Liver (tissue), 8 donors: ENCODE measurements at regions not wholly inside any gene's neighbourhood (a gene's known extent, or its start where the extent isn't known, plus 50 kb on each side); places are given as distances from the start of the nearest gene placed in this dataset.

Experiments
- DNase-seq: peaks from one replicate; pipeline ENCODE4 v3.0.0-alpha.2; 2017; ENCODE audit warnings: low spot score
- H3K27ac ChIP-seq, 2 donors: one replicate each; pipeline ENCODE4 v1.7.0; 2013; ENCODE audit warnings: inconsistent platforms in 2 of 2, low read length in 2 of 2, control low read depth in 1 of 2, low read depth in 1 of 2, mild to moderate bottlenecking in 1 of 2
- H3K27me3 ChIP-seq, 4 donors: one replicate each; pipeline versions ENCODE4 v1.6.1 to v1.7.0; 2013; ENCODE audit warnings: low read length in 3 of 4, inconsistent platforms in 1 of 4, mild to moderate bottlenecking in 1 of 4, moderate library complexity in 1 of 4; ENCODE audit not compliant: control insufficient read depth in 4 of 4, insufficient read depth in 4 of 4
- H3K36me3 ChIP-seq, 4 donors: one replicate each; pipeline versions ENCODE4 v1.6.1 to v1.7.0; 2013; ENCODE audit warnings: low read length in 3 of 4, mild to moderate bottlenecking in 3 of 4, low read depth in 1 of 4, moderate library complexity in 1 of 4; ENCODE audit not compliant: control insufficient read depth in 4 of 4, insufficient read depth in 3 of 4
- H3K4me1 ChIP-seq, 4 donors: one replicate each; pipeline versions ENCODE4 v1.6.1 to v1.7.0; 2013; ENCODE audit warnings: low read length in 3 of 4, mild to moderate bottlenecking in 3 of 4, moderate library complexity in 1 of 4; ENCODE audit not compliant: control insufficient read depth in 4 of 4, insufficient read depth in 4 of 4
- H3K4me3 ChIP-seq, 3 donors: one replicate each; pipeline versions ENCODE4 v1.6.1 to v1.7.0; 2013; ENCODE audit warnings: low read length in 3 of 3, control low read depth in 1 of 3, low read depth in 1 of 3, mild to moderate bottlenecking in 1 of 3
- H3K9ac ChIP-seq, 2 donors: one replicate each; pipeline ENCODE4 v1.7.0; 2013; ENCODE audit warnings: low read length in 2 of 2, mild to moderate bottlenecking in 2 of 2, moderate library complexity in 2 of 2, control low read depth in 1 of 2, low read depth in 1 of 2
- H3K9me3 ChIP-seq, 4 donors: one replicate each; pipeline versions ENCODE4 v1.6.1 to v1.7.0; 2013; ENCODE audit warnings: low read length in 3 of 4; ENCODE audit not compliant: control insufficient read depth in 4 of 4
- ATF3 ChIP-seq: IDR thresholded peaks from 2 replicates; pipeline ENCODE4 v1.6.1; 2016; ENCODE audit warnings: antibody characterized with exemption
- CTCF ChIP-seq: fragments of 150-350 bp; IDR thresholded peaks from 2 replicates; pipeline ENCODE4 v1.5.1; 2017; ENCODE audit warnings: improper control_type of control experiment, low read depth, low read length; ENCODE audit not compliant: missing input control
- EGR1 ChIP-seq, 2 donors: IDR thresholded peaks; 2 replicates each; pipeline ENCODE4 v1.6.1; 2016 to 2018; ENCODE audit warnings: antibody characterized with exemption in 2 of 2, low read depth in 2 of 2
- FOXA1 ChIP-seq: IDR thresholded peaks from 2 replicates; pipeline ENCODE4 v1.6.1; 2016; ENCODE audit warnings: antibody characterized with exemption
- FOXA2 ChIP-seq: IDR thresholded peaks from 2 replicates; pipeline ENCODE4 v1.6.1; 2016; ENCODE audit warnings: antibody characterized with exemption
- GABPA ChIP-seq, 2 donors: IDR thresholded peaks in 1 of 2; conservative IDR thresholded peaks in 1 of 2; 2 replicates each; pipeline ENCODE4 v1.6.1; 2016; ENCODE audit warnings: antibody characterized with exemption in 2 of 2, mild to moderate bottlenecking in 1 of 2, moderate library complexity in 1 of 2
- HNF4A ChIP-seq, 2 donors: conservative IDR thresholded peaks; 2 replicates each; pipeline ENCODE4 v1.6.1; 2016; ENCODE audit warnings: antibody characterized with exemption in 2 of 2, mild to moderate bottlenecking in 2 of 2
- HNF4G ChIP-seq: IDR thresholded peaks from 2 replicates; pipeline ENCODE4 v1.6.1; 2016; ENCODE audit warnings: antibody characterized with exemption
- JUND ChIP-seq, 2 donors: IDR thresholded peaks; 2 replicates each; pipeline ENCODE4 v1.6.1; 2016; ENCODE audit warnings: antibody characterized with exemption in 2 of 2
- MAX ChIP-seq: IDR thresholded peaks from 2 replicates; pipeline ENCODE4 v1.6.1; 2016; ENCODE audit warnings: antibody characterized with exemption
- NR2F2 ChIP-seq: IDR thresholded peaks from 2 replicates; pipeline ENCODE4 v1.6.1; 2016; ENCODE audit warnings: antibody characterized with exemption
- RAD21 ChIP-seq, 2 donors: IDR thresholded peaks; 2 replicates each; pipeline ENCODE4 v1.6.1; 2016; ENCODE audit warnings: antibody characterized with exemption in 2 of 2, mild to moderate bottlenecking in 2 of 2
- REST ChIP-seq: IDR thresholded peaks from 2 replicates; pipeline ENCODE4 v1.6.1; 2016; ENCODE audit warnings: antibody characterized with exemption, mild to moderate bottlenecking
- RXRA ChIP-seq, 2 donors: IDR thresholded peaks; 2 replicates each; pipeline ENCODE4 v1.6.1; 2017 to 2018; ENCODE audit warnings: antibody characterized with exemption in 2 of 2, mild to moderate bottlenecking in 1 of 2
- SP1 ChIP-seq: IDR thresholded peaks from 2 replicates; pipeline ENCODE4 v1.6.1; 2018; ENCODE audit warnings: antibody characterized with exemption, mild to moderate bottlenecking
- TAF1 ChIP-seq: conservative IDR thresholded peaks from 2 replicates; pipeline ENCODE4 v1.6.1; 2016; ENCODE audit warnings: antibody characterized with exemption, mild to moderate bottlenecking
- YY1 ChIP-seq: IDR thresholded peaks from 2 replicates; pipeline ENCODE4 v1.6.1; 2016; ENCODE audit warnings: antibody characterized with exemption, mild to moderate bottlenecking
- ZBTB33 ChIP-seq: IDR thresholded peaks from 2 replicates; pipeline ENCODE4 v1.6.1; 2016; ENCODE audit warnings: antibody characterized with exemption
- WGBS: extraction: QIAGEN DNeasy Blood & Tissue Kit; methylation state at CpG from one replicate; pipeline ENCODE4 v1.1.7; 2013; 5-methylcytosine and 5-hydroxymethylcytosine counted together
- donor health status: healthy.
- donor health status: healthy.
- donor health status: healthy.
- donor health status: healthy.
- donor health status: healthy.

- no peak for TF ChIP-seq HNF4A (conservative IDR thresholded peaks at IDR 0.05)
- no peak for TF ChIP-seq REST
- no peak for TF ChIP-seq TAF1
- no peak for TF ChIP-seq RAD21 (IDR thresholded peaks at IDR 0.05)
- H3K36me3 ChIP-seq: no peaks in the 10 kb centered on the region
- H3K27me3 ChIP-seq: no peaks in the 10 kb centered on the region
- no peak overlapping the region for H3K9ac ChIP-seq
- no peaks in the 10 kb centered on the region for H3K4me1 ChIP-seq
- H3K9me3 ChIP-seq: no peaks in the 10 kb centered on the region
- H3K4me3 ChIP-seq: no peak overlapping the region
- H3K27ac ChIP-seq: no peak overlapping the region
- DNase-seq: no peak
- 89% methylated on average over 4 of the region's 4 CpGs for WGBS
These were observed 86.8 kb upstream of the NAMPT start for GRCh38 chr7:106371629-106372028.

GRCh38 chr7:106370542-106370941, 85.8 kb upstream of the NAMPT start:
- WGBS: 95% methylated on average over 10 of the region's 10 CpGs
- no peak overlapping the region for H3K27ac ChIP-seq
- TF ChIP-seq EGR1 (IDR thresholded peaks at IDR 0.05; ENCODE audit: low read depth in 2 of 2): no peak
- TF ChIP-seq HNF4G: no peak
- TF ChIP-seq HNF4A (conservative IDR thresholded peaks at IDR 0.05): no peak
- TF ChIP-seq ZBTB33: no peak
- TF ChIP-seq CTCF: no peak
- no peak for TF ChIP-seq RXRA (IDR thresholded peaks at IDR 0.05)
- TF ChIP-seq MAX: no peak
- no peak for TF ChIP-seq TAF1
- no peak for TF ChIP-seq FOXA1
- no peak for TF ChIP-seq RAD21 (IDR thresholded peaks at IDR 0.05)
- no peak for TF ChIP-seq FOXA2
- no peak for TF ChIP-seq GABPA (IDR thresholded peaks at IDR 0.05 in 1 of 2, conservative IDR thresholded peaks at IDR 0.05 in 1 of 2)
- TF ChIP-seq YY1: no peak
- TF ChIP-seq NR2F2: no peak
- no peak for TF ChIP-seq REST
- no peak for TF ChIP-seq ATF3
- no peak for TF ChIP-seq SP1
- TF ChIP-seq JUND (IDR thresholded peaks at IDR 0.05): no peak
- H3K27me3 ChIP-seq: no peaks in the 10 kb centered on the region
- no peaks in the 10 kb centered on the region for H3K9me3 ChIP-seq
- no peak overlapping the region for H3K4me3 ChIP-seq
- H3K4me1 ChIP-seq: no peaks in the 10 kb centered on the region
- no peak for DNase-seq
- no peak overlapping the region for H3K9ac ChIP-seq
- no peaks in the 10 kb centered on the region for H3K36me3 ChIP-seq
